HG02870 (cell line): ENCODE measurements at regions not wholly inside any gene's neighbourhood (a gene's known extent, or its start where the extent isn't known, plus 50 kb on each side); places are given as distances from the start of the nearest gene placed in this dataset.

Experiments used
- ATAC-seq: cut with Tn5 transposase; IDR thresholded peaks from one replicate; pipeline ENCODE4 v1.9.1; 2021; ENCODE audit warnings: mild to moderate bottlenecking, moderate library complexity; ENCODE audit not compliant: unreplicated experiment

DNA sequence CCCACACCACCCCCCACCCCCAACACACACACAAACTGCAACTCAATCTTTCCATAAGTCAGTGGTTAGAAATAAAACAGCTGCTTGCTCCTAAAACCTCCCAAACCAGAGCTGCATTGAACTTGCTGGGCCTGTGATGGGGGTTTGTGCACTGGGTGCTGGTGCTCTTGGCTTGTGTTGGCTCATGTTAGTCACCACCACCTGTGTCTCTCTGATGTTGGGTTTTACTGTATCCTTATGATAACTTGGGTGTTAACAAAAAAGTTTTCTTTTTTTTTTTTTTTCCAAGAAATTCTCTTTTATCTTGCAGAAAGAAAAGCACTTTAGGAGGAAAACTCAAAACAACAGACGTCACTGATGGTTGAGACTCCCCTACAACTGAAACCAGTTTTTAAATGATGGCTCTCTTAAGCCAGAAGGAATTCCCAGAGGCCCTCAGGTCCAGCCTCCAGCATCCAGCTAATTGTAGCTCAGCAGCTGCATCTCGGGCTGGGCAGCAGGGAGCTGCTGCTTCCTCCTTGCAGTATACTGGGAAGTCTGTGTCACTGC is 79.9 kb upstream of the DRD2 start:
- no peak for ATAC-seq

DNA sequence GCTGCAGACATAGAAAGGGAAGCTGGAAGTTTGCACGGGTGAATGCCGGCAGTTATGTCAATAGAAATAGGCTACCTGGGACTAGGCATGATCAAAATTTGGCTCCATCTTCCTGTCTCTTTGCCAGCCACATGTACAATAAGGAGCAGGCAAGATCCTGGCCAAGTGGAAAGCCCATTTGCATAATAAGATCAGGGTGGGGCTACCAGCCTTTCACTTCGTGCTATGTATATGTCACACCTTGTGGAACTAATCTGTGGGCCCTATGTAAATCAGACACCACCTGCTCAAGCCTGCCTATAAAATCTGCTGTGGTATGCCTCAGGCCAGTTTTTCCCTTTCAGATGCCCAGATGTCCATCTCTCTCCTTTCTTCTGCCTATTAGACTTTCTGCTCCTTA is 79.3 kb upstream of the DRD2 start:
- ATAC-seq: peak; percentile 62

DNA sequence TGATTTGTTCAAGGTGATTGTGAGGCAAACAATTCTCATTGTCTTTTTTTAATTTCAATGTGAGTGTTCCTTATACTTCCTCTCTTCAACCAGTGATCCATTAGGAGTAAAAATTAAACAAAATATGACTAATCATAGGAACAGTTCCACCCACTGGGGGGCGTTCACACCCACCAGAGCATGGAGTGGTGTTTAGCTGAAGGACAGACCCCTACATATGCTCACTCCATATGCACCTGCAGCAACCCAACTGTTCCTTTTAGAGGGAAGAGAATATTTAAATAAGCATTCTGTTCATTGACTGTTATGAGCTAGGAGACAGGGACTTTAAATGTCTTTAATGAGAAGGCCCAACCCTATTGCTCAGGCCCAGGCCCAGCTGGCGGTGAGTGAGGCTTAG is 78.7 kb upstream of the DRD2 start:
- ATAC-seq: no peak

DNA sequence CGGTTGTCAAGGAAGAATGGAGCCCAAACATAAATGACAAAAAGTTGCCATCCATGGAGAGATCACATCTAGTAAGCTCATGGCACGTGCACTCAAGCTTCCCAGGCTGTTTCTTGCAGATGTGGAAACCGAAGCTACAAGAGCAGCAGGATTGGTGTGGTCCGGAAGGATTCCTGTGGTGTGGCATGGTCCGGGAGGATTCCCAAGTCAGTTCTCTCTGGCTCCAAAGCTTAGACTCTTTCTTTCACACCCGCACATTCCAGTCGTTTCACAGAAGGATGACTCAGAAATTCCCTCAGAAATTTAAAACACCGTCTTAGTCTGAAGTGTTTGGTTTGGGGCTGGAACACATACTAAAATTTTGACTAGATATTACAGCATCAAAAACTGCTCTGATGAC is 78.0 kb upstream of the DRD2 start:
- ATAC-seq: no peak

DNA sequence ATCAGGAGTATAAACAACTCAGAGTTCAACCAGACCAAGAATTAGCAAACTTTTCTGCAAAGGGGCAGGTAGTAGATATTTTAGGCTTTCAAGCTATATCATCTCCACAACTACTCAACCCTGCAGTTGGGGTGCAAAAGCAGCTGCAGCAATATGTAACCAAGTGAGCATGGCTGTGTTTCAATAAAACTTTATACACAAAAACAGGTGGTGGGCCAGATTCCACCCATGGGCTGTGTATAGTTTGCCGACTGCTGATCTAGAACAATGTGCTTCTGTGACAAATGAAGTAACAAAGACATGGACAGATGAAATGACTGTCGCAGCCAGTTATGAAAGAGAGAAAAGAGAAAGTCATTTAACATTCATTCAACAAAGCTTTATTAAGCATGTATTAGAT is 77.1 kb upstream of the DRD2 start:
- no peak for ATAC-seq

DNA sequence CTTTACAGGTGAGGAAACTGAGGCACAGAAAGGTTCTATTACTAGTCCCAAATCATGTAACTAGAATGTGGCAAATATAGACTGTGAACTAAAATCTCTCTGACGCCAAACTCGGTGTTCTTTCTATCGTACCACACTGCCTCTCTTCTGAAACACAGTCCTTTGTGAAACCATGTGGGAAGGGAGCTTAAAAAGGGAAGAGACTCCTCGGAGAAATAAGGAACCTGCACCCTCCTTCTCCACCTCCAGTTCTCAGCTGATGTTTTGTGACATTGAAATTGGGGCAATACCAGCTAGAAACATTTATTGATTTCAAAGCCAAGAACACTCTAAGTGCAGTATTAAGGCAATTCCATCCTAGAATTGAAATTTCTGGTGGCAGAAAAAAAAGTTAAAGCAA is 76.4 kb upstream of the DRD2 start:
- ATAC-seq: no peak

DNA sequence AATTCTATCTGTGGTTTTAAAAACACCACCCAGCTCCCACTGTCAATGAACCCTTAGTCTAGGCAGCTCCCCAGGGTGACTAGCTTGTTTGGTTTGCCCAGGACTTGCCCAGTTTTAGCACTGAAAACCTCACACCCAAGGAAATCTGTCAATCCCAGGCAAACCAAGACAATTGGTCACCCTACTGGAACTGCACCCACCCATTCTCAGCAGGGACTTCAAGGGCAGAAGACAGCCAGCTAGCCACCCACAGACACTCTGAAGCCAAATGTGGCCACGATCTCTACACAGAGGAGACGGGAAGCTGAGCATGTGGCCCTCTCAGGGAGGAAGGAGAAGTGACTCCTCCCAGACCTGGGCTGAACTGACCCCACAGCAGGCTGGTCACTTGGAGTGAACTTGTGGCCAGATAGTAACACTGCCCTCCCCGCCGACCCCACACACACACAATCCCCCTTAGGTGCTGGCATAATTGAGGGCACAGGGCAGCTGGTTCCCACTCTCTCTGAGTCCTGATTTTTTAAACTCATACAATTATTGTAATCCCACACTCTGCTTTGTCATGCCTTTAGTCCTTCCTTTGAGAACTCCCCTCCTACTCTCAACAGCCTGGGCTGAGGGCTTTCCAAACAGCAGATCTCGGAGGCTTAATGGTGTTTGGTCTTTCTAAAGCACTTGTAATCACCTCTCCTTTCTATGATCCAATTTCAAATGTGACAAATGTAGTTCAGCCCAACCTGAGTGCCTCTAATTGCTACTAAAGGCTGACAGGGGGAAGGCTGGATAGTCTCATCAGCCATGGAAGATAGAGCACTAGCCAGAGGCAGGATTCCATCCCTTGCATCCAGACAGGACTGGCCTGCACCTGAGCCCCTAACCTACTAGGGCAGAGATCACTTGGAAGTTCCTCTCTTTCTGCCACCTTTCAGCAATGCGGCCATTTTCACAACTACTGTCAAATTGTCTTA is 74.7 kb upstream of the DRD2 start:
- ATAC-seq: no peak

DNA sequence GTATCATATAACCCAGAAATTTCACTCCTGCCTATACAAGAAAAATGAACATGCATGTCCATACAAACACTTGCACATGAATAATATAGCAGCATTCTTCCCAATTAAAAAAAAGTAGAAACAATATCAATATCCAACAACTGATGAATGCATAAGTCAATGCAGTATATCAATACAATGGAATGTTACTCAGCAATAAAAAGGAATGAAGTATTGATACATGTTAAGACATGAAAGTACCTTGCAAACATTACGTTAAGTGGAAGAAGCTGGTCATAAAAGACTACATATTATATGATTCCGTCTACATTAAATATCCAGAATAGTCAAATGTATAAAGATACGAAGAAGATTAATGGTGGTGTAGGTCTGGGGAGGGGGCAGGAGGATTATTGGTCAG is 73.9 kb upstream of the DRD2 start:
- ATAC-seq: no peak

DNA sequence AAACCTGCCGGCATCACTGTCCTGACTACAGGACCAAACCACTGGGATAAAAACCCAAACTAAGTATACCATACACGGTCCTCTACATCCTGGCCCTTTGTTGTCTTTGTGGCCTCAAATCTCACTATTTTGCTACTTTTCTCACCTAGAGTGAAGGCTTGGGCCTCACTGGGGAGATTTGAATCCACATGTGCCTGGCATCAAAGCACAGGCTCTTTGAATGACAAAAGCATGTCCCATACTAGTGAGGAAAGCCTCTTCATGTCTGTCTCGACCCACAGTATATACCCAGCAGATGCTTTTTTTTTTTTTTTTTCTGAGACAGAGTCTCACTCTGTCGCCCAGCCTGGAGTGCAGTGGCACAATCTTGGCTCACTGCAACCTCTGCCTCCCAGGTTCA is 72.5 kb upstream of the DRD2 start:
- no peak for ATAC-seq

DNA sequence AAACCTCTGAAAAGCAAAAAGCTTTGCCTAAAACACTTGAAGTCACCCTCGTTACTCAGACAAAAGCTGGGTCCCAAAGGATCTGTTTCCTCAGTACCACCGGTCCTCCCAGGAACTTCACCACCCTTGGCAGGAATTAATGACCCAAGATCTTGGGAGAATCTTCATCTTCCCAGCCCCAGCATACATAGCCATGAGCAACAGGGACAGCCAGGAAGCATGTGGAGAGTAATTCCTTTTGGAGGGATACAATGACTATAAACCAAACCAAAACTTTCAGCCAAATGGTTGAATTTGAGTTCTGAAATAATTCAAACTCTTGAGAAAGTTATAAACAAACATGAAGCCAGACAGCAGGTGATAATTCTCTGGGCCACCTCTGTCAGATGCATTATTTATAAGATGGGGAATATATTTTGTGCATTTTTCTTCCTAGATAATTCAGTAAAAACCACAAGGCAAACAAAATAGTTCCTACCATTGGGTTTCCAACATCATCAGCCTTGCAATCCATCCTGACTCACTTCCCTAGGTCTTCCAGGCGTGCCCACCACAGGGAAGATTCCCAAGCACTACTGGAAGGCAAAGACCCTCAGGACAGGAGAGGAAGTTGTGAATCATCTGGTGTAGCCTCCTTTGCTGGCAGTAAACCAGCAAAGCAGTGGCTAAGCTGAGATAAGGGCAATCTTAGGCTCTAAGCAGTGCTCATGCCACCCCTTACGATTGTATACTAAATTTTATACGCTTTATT is 71.7 kb upstream of the DRD2 start:
- no peak for ATAC-seq

DNA sequence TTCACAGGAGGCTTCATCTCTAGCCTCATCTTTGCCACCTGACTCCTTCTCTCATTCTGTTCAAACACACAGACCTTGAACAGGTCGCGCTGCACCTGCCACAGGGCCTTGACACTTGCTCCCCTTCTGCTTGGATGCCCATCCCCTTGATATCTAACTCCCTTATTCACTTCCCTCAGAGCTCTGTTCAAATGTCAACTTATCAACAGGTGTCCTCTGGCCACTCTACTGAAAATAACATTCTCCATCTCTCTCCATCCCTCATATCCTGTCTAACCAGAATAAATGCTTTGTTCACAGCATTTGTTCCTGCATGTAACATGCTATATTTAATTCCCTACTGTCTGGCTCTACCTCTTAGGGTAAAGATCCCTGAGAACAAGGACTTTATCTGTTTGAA is 67.2 kb upstream of the DRD2 start:
- ATAC-seq: no peak

DNA sequence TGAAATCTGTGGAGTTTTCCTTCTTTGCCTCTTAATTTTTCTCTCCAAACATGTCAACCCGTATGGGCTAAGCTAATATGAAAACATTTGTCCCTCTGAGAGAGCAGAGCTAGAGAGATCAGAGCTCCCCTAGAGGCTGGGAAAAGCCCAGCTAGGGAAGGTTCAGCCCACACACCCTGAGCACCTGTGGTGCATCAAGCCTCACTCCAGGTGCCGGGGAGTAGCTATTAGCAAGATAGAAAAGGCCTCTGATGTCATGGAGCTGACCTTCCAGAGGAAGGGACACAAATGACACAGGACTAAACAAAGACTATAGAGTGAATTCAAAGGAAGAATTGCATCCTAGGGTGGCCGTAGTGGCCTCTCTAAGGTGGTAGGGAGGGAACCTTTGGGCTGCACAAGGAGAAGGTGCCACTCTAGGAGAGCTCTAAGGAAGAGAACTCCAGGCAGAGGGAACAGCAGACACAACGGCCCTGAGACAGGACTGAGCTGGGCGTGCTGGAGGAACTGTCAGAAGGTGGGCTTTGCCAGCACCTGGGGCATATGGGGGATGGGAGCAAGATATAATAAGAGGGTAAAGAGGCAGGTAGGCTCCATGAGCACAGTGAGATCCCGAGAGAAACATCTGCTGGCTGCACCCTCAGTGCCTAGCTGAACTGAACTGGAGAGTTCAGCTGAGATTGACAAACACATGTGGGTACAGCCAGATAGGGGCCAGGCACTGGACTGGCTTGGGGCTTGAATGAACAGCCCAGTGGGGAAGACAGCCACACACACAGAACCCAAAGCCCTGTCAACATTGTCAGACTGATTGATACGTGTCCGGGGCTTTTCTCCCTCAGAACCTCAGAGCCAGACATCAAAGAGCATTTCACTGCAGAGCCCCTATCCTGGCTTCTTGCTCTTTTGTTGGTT is 65.5 kb upstream of the DRD2 start:
- ATAC-seq: no peak

DNA sequence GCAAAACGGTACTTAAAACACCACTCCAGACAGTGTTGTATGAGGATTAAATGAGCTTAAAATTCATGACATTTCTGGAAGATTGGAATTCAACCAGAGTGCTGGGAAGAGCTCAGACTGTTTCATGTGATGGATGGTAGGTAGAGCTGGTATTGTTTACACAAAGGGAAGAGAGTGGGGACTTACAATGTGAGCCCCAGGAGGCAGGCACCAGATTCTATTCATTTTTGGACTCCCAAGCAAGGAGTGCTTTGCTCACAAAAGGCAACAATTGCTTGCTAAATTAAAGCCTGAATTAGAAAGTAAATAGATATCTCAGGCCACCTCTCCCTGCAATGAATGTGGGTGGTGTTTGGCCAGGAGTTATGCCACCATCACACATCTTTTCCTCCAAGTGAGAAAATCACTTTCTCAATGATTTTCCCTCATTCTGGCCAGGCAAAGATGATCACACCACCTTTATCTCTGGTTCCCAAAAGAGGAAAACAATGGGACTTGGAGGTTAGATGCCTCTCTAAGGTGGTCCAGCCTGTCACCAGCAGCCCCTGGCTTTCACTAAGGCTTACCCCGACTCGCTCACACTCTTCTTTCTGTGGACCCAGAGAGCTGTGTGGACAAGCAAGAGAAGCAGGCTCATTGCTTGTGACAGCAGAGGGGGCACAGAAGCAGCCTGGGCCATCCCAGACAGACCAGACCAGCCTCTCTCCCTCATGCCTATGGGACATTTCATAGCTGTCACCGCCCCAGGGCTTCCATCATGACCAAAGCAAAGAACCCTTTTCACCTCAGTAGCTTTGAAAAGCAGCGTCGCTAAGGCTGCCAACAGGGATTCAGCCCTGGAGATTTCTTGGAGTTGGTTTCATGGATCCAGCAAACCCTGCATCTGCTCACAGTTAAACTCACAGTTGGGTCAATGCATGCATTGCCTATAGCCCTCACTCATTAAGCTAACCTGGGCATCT is 63.5 kb upstream of the DRD2 start:
- no peak for ATAC-seq

DNA sequence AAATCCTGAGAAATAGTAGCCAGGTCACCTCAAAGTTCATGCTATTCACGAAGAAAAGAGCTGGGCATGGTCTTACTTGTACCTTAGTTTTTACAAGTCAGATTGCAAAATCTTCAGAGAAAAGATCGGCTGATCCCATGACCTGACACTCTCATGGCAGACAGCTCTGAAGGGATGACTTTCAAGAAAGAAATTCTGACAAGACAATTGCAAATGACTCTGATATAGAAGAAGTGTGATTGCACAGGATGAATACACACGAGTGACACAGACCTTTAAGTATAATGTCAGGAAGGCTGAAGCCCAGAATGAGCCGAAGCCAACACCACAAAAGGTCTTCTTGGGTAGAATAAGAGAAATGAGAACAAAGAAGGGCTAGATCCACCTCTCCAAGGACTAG is 59.4 kb upstream of the DRD2 start:
- ATAC-seq: no peak

DNA sequence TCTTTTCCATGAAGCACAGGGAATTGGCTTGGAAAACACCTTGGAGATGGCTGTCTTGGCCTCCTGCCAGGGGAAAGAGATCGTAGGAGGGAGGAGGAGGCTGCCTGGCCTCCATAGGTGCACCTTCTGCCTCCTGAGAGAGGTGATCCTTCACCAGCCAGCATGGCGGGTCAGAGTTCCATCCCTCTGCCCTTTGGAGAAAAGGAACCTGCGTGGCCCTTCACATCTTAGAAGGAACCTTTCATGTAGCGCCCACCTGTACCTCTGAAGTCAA is 58.2 kb upstream of the DRD2 start:
- no peak for ATAC-seq

DNA sequence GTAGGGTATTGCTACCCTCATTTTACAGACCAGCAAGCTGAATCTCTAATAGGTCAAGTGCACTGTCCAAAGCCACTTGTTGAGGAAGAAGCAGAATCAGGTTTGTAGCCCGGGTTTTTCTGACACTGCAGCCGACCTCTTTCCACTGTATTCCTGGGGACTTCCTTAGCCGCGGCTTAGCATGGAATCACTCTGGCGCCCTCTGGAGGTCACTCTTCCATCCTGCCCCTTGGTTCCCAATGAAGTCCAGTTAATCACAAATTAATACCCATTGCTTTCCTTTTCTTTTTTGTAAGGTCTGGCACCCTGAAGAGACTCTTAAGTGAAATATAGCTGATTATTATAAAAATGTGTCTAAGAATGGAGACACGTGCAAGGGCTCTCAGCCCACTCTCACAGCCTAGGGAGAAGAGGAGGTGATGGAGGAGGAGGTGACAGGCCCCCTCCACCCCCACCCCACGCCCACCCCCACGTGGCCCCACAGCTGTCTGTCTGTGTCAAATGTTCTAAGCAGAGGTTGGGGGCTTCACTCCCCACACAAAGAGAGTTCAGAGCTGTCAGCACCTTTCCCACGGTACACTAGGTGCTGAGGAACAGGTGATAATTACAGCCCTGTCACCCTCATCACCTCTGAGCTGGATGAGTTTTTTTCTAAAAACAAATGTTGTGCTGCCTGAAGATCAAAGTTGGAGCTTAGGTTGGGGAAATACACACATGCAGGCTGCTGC is 57.7 kb upstream of the DRD2 start:
- ATAC-seq: no peak

DNA sequence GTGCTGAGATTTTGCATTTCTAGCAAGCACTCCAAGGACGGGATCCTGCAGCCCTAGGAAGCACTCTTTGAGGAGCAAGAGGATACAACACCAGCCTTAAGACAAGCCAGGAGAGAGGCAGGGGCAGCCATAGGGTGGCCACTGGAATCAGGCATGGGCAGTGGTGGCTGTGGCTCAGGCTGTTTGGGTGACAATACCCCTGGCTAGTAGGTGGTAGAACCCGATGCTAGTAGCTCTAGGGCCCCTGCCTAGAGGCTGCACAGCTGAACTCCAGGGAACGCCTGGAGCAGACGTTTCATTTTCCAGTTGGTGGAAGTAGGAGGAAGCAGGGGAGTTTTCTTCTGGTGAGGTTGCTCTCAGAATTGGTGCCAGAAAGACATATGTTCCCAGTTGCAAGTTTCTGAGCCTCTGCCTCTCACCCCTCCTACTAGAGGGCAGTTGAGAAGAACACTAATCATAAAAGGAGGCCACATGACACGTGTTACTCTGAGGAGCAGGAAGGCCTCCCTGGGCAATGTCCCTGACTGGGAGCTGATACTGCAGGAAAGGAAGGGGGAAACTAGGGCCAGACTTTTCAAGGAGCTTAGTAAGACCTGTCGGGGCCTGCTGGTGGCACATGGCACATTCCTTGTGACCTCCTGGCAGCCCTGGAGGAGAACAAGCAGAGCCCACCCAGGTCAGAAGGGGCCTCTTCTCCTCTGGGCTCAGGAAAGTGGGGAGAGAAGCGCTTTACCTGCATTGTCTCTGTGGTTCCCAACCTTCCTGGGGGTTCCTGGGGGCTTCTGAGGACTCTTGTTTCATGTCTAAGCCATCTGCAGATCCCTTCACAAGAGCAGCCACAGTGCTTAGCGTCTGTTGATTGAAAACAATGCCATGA is 56.6 kb upstream of the DRD2 start:
- ATAC-seq: no peak

DNA sequence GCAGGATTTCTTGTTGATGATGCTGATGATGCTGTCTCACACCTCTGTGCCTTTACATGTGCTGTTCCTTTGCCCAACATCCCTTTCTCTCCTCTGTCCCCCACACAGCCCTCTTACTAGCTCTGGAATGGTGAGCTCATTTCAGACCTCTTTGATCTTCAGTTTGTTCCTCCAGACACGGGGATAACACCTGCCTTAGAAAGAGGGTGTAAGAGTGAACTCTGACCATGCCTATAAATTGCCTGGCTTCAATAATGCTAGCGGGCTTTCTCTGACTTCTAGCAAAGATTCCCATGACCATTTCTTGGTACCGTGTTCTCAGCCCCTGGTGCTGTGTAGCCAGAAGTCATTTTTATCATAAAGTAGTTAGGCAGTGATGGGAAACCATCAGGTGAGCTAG is 55.9 kb upstream of the DRD2 start:
- no peak for ATAC-seq
